D721Med (cell line): ENCODE measurements at regions not wholly inside any gene's neighbourhood (a gene's known extent, or its start where the extent isn't known, plus 50 kb on each side); places are given as distances from the start of the nearest gene placed in this dataset.
A peak's percentile ranks its signal among the peaks of the same experiment; 100 is the strongest.

Experiments
- DNase-seq: peaks from one replicate; pipeline ENCODE4 v3.0.0; 2011; ENCODE audit warnings: low spot score; ENCODE audit not compliant: insufficient read length
- FAIRE-seq: peaks from 2 replicates; lab custom pipeline; 2011; peaks lifted over from hg19 to GRCh38; lab: Jason Lieb, UNC
- CTCF ChIP-seq: IDR thresholded peaks from 2 replicates; pipeline ENCODE4 v1.5.1; 2012; ENCODE audit warnings: mild to moderate bottlenecking, control low read depth; ENCODE audit not compliant: insufficient read depth; ENCODE audit errors: missing control alignments

GRCh38 chrX:109854096-109854495, 121.0 kb upstream of the ACSL4 start:
- FAIRE-seq (no peak), DNase-seq (no peak)
- TF ChIP-seq CTCF, result no peak

GRCh38 chrX:109855501-109855900, 122.4 kb upstream of the ACSL4 start:
- FAIRE-seq (no peak), DNase-seq (no peak)
- TF ChIP-seq CTCF, result no peak

- no peak for FAIRE-seq
- no peak for DNase-seq
Observed at GRCh38 chrX:109856974-109857373, 123.9 kb upstream of the ACSL4 start.

DNA sequence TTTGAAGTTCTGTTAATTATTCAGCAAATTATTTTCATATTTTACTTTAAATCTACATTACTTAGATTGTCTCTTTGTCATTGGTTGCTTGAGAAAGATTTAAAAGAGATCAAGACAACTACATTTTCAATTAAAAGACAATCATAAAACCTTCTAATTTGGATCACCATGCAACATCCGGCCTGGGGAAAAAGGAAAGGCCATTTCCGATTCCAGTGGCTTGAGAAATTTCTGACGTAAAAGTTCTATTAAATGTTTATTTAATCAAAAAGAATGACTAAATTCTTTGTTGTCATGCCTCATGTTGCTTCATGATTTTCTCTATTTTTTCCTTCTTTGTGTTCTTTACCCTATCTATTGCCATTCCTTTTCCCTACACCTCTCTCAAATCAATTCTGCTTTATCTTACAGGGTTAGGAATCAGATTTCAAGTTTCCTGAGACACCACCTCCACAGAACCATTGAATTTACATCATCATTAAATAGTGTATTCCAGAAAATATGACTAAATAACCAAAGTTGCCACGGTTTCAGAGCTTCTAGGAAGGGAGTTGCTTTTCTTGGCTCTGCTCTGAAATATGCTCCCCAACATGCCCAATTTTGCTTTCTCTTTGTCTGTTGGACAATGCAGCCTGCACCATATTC, 124.6 kb upstream of the ACSL4 start:
- FAIRE-seq, result no peak
- TF ChIP-seq CTCF, result no peak
- DNase-seq, result no peak

More at GRCh38 chrX:109856974-109857373, 123.9 kb upstream of the ACSL4 start:
- TF ChIP-seq CTCF, result peak; percentile 56

DNA sequence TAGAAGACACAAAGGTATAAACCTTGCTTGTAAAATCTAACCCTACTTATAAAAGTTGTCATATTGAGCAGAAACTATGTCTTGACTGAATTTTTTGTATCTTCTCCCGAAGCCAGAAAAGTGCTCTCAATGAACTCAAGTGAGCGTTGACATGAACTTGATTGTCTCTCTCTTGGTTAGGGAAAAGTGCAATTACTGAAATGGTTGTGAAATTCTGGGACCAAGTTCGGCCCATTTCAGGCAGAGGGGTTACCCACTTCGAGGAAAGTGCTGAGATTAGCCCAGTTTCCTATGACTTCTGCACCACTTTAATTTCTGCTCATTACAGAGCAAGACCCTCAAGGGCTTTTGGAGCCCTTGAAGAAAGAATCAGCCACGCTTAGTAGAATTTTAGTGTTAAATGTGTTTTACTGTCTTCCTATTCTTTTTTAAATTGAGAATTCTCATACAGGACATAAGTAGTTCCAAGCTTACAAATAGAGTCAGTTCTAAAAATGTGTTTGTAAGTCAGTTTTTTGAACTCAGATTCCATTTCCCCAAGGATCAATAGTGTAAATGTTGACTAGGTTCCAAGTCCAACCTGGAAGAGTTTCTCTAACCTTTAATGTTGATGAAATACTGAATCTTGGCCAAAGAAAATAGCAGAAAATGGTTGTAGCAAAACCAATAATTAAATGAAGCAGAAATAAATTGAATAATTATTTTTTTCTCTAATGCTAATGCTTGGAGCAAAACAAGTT, 125.7 kb upstream of the ACSL4 start:
- DNase-seq, result no peak
- FAIRE-seq, result no peak
- no peak for TF ChIP-seq CTCF

DNA sequence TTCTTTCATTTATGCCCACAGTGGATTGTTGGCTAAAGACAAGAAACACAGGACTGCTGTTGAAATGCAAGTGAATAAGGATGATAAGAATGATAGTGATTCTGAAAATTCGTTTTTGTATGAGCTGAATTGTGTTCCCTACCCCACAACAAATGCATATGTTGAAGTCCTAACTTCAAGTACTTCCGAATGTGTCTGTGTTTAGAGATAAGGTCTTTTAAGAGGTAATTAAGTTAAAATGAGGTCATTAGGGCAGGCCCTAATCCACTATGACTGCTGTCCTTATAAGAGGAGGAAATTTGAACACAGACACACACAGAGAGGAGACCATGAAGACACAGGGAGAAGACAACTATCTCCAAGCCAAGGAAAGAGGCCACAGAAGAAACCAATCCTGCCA, 126.6 kb upstream of the ACSL4 start:
- DNase-seq (no peak), FAIRE-seq (no peak)
- TF ChIP-seq CTCF, result no peak

GRCh38 chrX:109862433-109862832, 129.4 kb upstream of the ACSL4 start:
- no peak for DNase-seq
- TF ChIP-seq CTCF, result no peak
- FAIRE-seq, result no peak
